IMR-90 (cell line): ENCODE measurements at regions not wholly inside any gene's neighbourhood (a gene's known extent, or its start where the extent isn't known, plus 50 kb on each side); places are given as distances from the start of the nearest gene placed in this dataset.

Experiments
- ATAC-seq: fragments of 200-7000 bp; cut with Tn5 transposase; 2 replicates; pipeline ENCODE4 v1.9.1; 2020; ENCODE audit warnings: low read depth, mild to moderate bottlenecking, moderate library complexity
- BruUV-seq: library from RNA; stranded (reverse); fragments of 400-500 nt; replicated peaks from 2 replicates; lab custom pipeline; 2021; lab: Mats Ljungman, UMichigan
- CTCF ChIA-PET: fragments of 300-600 bp; formaldehyde crosslinking; extraction: SDS; loops from one replicate; lab custom pipeline; 2021; ENCODE audit warnings: antibody characterized with exemption; lab: Yijun Ruan, JAX
- POLR2A ChIA-PET: fragments of 300-600 bp; sonication (Branson Sonifier 250); formaldehyde crosslinking; loops from one replicate; lab custom pipeline; 2022; ENCODE audit warnings: antibody characterized with exemption; ENCODE audit not compliant: unreplicated experiment; lab: Charles Lee
- DNase-seq: peaks from one replicate; pipeline ENCODE4 v3.0.0; 2013
- H2AFZ ChIP-seq: replicated peaks from 2 replicates; pipeline ENCODE3; 2013; ENCODE audit warnings: low read length, mild to moderate bottlenecking; ENCODE audit not compliant: poor library complexity
- H2AK5ac ChIP-seq: 2 replicates; pipeline ENCODE4 v1.6.1; 2013; ENCODE audit warnings: low read depth, low read length, inconsistent platforms
- H2AK9ac ChIP-seq: replicated peaks from 2 replicates; pipeline ENCODE3; 2013; ENCODE audit warnings: mild to moderate bottlenecking, low read depth, low read length, moderate library complexity; ENCODE audit not compliant: poor library complexity
- H2BK120ac ChIP-seq: 2 replicates; pipeline ENCODE4 v1.6.1; 2013; ENCODE audit warnings: low read depth, low read length, inconsistent platforms
- H2BK15ac ChIP-seq: 3 replicates; pipeline ENCODE4 v1.6.1; 2013; ENCODE audit warnings: low read depth, low read length, inconsistent platforms
- H2BK20ac ChIP-seq: 2 replicates; pipeline ENCODE4 v1.6.1; 2013; ENCODE audit warnings: low read depth, mild to moderate bottlenecking, inconsistent platforms, low read length, moderate library complexity
- H2BK5ac ChIP-seq: 2 replicates; pipeline ENCODE4 v1.6.1; 2013; ENCODE audit warnings: mild to moderate bottlenecking, low read depth, low read length, inconsistent platforms; ENCODE audit not compliant: poor library complexity, severe bottlenecking
- H3K14ac ChIP-seq: replicated peaks from 2 replicates; pipeline ENCODE4 v1.6.1; 2013; ENCODE audit warnings: low read depth, low read length, inconsistent platforms
- H3K18ac ChIP-seq: 2 replicates; pipeline ENCODE4 v1.6.1; 2013; ENCODE audit warnings: low read depth, low read length, control low read depth
- H3K23ac ChIP-seq: 2 replicates; pipeline ENCODE4 v1.6.1; 2013; ENCODE audit warnings: low read depth, low read length, inconsistent platforms
- H3K27ac ChIP-seq: 2 replicates; pipeline ENCODE4 v1.5.1; 2013; ENCODE audit warnings: mild to moderate bottlenecking, control low read depth, low read length; ENCODE audit not compliant: insufficient read depth
- H3K27me3 ChIP-seq: 2 replicates; pipeline ENCODE4 v1.6.1; 2013; ENCODE audit warnings: low read length; ENCODE audit not compliant: control insufficient read depth, insufficient read depth
- H3K36me3 ChIP-seq: 2 replicates; pipeline ENCODE4 v1.6.1; 2013; ENCODE audit warnings: low read length, mixed read lengths; ENCODE audit not compliant: control insufficient read depth, insufficient read depth
- H3K4ac ChIP-seq: 2 replicates; pipeline ENCODE4 v1.6.1; 2013; ENCODE audit warnings: low read depth, low read length, inconsistent platforms
- H3K4me1 ChIP-seq: 2 replicates; pipeline ENCODE4 v1.6.1; 2013; ENCODE audit warnings: low read length, mixed read lengths; ENCODE audit not compliant: control insufficient read depth, insufficient read depth
- H3K4me2 ChIP-seq: 2 replicates; pipeline ENCODE4 v1.6.1; 2013; ENCODE audit warnings: low read depth, mild to moderate bottlenecking, control low read depth, low read length, moderate library complexity
- H3K4me3 ChIP-seq: 2 replicates; pipeline ENCODE4 v1.5.1; 2013; ENCODE audit warnings: low read depth, mild to moderate bottlenecking, control low read depth, low read length, moderate library complexity; ENCODE audit not compliant: insufficient read depth
- H3K56ac ChIP-seq: 2 replicates; pipeline ENCODE4 v1.6.1; 2013; ENCODE audit warnings: low read length, inconsistent platforms; ENCODE audit not compliant: insufficient read depth; ENCODE audit errors: extremely low read depth
- H3K79me1 ChIP-seq, 2 experiments: 2 replicates each; pipeline ENCODE4 v1.6.1; 2013; ENCODE audit warnings: low read length in 2 of 2, inconsistent platforms in 1 of 2, low read depth in 1 of 2
- H3K9ac ChIP-seq: 2 replicates; pipeline ENCODE4 v1.6.1; 2013; ENCODE audit warnings: low read depth, low read length, control low read depth
- H3K9me1 ChIP-seq: 2 replicates; pipeline ENCODE4 v1.6.1; 2013; ENCODE audit warnings: low read length, inconsistent platforms; ENCODE audit not compliant: insufficient read depth
- H3K9me3 ChIP-seq: 2 replicates; pipeline ENCODE4 v1.6.1; 2013; ENCODE audit warnings: low read length; ENCODE audit not compliant: control insufficient read depth, insufficient read depth
- H4K20me1 ChIP-seq: 2 replicates; pipeline ENCODE4 v1.6.1; 2013; ENCODE audit warnings: low read length, inconsistent platforms; ENCODE audit not compliant: insufficient read depth
- H4K5ac ChIP-seq: 2 replicates; pipeline ENCODE4 v1.6.1; 2013; ENCODE audit warnings: mild to moderate bottlenecking, low read depth, low read length, control low read depth
- H4K8ac ChIP-seq, 2 experiments: 2 replicates each; pipeline ENCODE4 v1.6.1; 2013; ENCODE audit warnings: low read depth in 2 of 2, low read length in 2 of 2, control low read depth in 1 of 2, inconsistent platforms in 1 of 2
- H4K91ac ChIP-seq: 2 replicates; pipeline ENCODE4 v1.6.1; 2013; ENCODE audit warnings: low read depth, low read length, inconsistent platforms; ENCODE audit not compliant: insufficient read depth
- MAZ ChIP-seq: IDR thresholded peaks from 2 replicates; pipeline ENCODE4 v1.6.1; 2012; ENCODE audit warnings: low read depth, mild to moderate bottlenecking, low read length, improper control_type of control experiment, moderate library complexity, borderline replicate concordance
- NFE2L2 ChIP-seq: fragments of 150-350 bp; IDR thresholded peaks from 2 replicates; pipeline ENCODE4 v1.6.1; 2016; ENCODE audit warnings: low read depth, mild to moderate bottlenecking, low read length
- POLR2A ChIP-seq: IDR thresholded peaks from 2 replicates; pipeline ENCODE4 v1.6.1; 2012; ENCODE audit warnings: mild to moderate bottlenecking, low read depth, low read length
- RAD21 ChIP-seq: IDR thresholded peaks from 2 replicates; pipeline ENCODE4 v1.6.1; 2012; ENCODE audit warnings: low read length, improper control_type of control experiment
- WGBS, 2 experiments: methylation state at CpG; one replicate each; pipeline versions ENCODE4 v1.1.5 to v1.1.7; 2013; ENCODE audit warnings: missing lambda C conversion rate in 2 of 2; ENCODE audit not compliant: insufficient read length in 1 of 2; ENCODE audit errors: extremely low coverage in 2 of 2; 5-methylcytosine and 5-hydroxymethylcytosine counted together
- dilution Hi-C: fragments of 300-500 bp; cut with HindIII; formaldehyde crosslinking; loops from one replicate; pipeline ENCODE4 v1.14.3; 2018; ENCODE audit warnings: low sequenced_read_pairs; ENCODE audit not compliant: unreplicated experiment
- in situ Hi-C: fragments of 300-500 bp; cut with MboI; formaldehyde crosslinking; loops from 3 replicates; pipeline ENCODE4 v1.14.3; 2019; ENCODE audit warnings: low sequenced_read_pairs, inconsistent platforms, mixed read lengths
- intact Hi-C: fragments of 100-400 bp; cut with micrococcal nuclease; formaldehyde crosslinking; loops from 2 replicates; pipeline ENCODE4 v1.10.0; 2022

DNA sequence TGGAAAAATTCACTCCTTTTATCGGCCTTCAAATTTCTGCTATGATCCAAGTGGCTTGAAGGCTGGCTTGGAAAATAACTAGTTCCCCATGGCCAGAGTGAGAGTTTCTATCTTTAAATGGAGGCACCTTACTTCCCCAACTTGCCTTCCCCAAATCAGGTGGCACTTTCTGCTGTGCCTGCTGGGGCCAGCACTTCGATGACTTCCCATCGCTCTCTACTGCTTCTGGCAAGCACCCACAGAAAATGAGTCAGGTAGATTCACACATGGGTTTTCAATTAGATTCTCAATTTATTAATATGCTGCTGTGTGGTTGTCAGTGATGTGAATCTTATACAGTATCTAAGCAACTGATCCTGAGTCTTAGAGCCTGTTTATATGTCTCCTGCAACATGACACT, 398.8 kb upstream of the RAG2 start:
- Histone ChIP-seq H3K23ac (no peak overlapping the region), H3K14ac (no peak overlapping the region), H2AK9ac (no peak overlapping the region), H3K79me1 (no peaks in the 10 kb centered on the region), H3K4ac (no peak overlapping the region), H2BK15ac (no peak overlapping the region), H4K8ac (no peak overlapping the region), H3K27me3 (no peaks in the 10 kb centered on the region), H3K9me1 (no peaks in the 10 kb centered on the region), H2BK120ac (no peak overlapping the region), H2AK5ac (no peak overlapping the region), H4K5ac (no peak overlapping the region), H3K9me3 (no peaks in the 10 kb centered on the region), H3K56ac (no peak overlapping the region), H4K91ac (no peak overlapping the region), H3K4me1 (no peaks in the 10 kb centered on the region), H2BK20ac (no peak overlapping the region), H3K4me2 (no peak overlapping the region), H3K4me3 (no peak overlapping the region), H3K9ac (no peak overlapping the region), H3K18ac (no peak overlapping the region), H4K20me1 (no peaks in the 10 kb centered on the region), H2BK5ac (no peak overlapping the region), H2AFZ (no peak overlapping the region), H3K36me3 (no peaks in the 10 kb centered on the region), H3K27ac (no peak overlapping the region)
- ATAC-seq: no peak
- intact Hi-C loops (no loop called here), dilution Hi-C loops (no loop called here), in situ Hi-C loops (no loop called here)
- TF ChIP-seq NFE2L2 (no peak), RAD21 (no peak), MAZ (no peak), POLR2A (no peak)
- no CpG with 5 or more reads among the region's 3 CpGs for WGBS, 2 experiments
- no peak for DNase-seq
- BruUV-seq: no TSS peak
- CTCF ChIA-PET: no interaction called here
- POLR2A ChIA-PET: no interaction called here
